Globus pallidus (tissue), 1 donor: ENCODE measurements at regions not wholly inside any gene's neighbourhood (a gene's known extent, or its start where the extent isn't known, plus 50 kb on each side); places are given as distances from the start of the nearest gene placed in this dataset.

ENCODE experiments used
- DNase-seq: peaks from one replicate; pipeline ENCODE4 v3.0.0-alpha.2; 2015; ENCODE audit warnings: low spot score

DNA sequence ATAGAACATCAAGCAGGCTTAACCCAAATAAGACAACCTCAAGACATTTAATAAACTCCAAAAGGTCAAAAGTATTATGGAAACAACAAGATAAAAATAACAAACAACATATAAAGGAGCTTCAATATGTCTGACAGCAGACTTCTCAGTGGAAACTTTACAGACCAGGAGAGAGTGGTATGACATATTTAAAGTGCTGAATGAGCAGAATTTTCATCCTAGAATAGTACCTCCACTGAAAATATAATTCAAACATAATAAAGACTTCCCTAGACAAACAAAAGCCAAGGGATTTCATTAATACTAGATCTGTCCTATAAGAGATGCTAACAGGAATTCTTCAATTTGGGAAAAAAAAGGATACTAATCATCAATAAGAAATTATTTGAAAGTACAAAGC, 1005.0 kb downstream of the TMTC2 start:
- DNase-seq: no peak

DNA sequence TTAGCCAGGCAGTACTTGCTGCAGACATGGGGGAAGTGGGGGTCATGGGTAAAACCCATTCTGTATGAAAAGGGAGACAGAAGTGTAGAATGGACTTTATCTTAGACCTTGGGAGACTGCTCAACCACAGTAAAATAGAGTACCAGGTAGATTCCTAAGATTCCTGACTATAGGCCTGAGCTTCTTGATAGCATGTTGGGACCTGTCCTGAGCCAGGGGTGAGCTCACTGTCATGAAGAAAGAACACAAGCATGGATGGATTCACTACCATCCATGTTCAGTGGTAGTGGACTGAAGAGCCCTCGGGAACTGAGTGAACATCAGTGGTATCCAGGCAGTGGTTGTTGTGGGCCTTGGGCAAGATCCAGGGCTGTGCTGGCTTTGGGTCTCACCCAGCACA, 1003.8 kb downstream of the TMTC2 start:
- DNase-seq: no peak

DNA sequence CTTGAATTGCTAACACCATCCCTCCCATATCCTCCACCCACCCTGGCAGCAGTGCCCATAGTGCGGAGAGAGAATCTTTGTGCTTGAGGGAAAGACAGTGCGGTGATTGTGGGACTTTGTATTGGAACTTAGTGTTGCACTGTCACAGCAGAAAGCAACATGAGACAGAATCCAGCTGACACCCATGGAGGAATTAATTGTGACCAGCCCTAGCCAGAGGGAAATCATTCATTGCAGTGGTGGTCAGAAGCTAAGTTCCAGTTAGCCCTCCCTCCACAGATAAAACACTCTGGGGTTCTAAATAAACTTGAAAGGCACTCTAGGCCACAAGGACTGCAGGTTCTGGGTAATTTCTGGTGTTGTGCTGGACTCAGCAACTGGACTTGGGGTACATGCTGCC, 1002.6 kb downstream of the TMTC2 start:
- DNase-seq: no peak

DNA sequence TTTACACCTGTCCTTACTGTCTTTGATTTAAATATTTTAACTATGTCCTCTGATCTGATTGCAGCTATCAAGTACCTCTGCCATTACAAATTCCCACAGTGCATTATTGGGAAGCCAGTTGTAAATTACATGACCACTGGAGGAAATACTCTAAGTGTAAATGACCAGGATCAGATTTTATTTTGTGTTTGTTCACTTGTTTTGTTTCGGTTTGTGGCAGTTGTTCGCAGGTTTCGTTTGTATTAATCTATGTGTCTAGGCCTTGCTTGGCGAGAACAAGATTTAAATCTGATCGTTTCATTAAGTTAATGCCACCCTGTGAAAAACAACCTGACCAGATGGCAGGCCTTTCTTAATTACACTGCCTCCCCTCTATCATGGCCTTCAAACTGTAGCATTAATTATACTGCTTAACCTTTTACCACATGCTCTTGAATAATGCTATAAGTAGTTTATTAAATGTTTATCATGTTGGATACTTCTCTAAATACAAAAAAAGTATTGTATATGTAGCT, 990.1 kb downstream of the TMTC2 start:
- no peak for DNase-seq

DNA sequence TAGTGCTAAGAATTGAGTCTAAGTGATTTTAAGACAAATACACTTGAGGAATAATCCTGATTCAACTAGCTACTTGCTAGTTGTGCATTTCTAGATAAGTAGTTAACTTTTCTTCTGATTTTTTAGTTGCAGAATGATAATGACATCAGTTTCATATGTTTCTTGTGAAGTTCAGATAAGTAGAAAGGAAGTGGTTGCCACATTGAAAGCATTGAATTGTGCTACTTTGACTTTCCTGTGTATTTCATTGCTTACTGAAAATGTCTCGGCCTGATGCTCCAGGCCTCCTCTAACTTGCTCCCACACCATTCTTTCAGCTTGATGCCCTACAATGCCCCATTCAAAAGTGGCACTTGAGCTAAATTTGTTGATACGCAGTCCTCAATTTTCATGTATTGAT, 980.0 kb downstream of the TMTC2 start:
- no peak for DNase-seq

DNA sequence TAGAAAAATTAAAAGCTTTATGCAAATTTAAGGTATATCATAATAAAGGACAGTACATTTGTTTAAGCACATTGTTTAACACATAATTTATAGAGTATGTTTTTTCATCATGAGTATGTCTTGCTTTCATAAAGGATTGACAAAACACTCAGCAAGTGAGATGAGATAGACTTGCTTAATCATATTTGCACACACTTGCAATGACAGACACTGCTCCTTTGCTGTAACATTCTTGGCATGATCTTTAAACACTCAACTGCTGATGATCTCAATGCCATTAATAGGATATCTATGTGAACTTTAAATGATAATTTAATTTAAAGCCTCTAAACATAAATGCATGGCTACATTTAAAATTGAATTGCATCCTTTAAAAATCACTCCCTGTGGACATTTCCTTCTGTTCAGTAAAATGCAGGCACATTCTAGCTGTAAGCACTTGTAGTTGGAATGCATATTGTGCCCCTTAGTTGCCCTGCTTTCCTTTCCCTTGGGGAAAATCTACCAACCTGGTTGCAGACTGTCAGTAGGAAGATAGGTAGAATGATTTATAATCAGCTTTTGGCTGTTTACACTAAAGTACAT, 979.0 kb downstream of the TMTC2 start:
- no peak for DNase-seq

DNA sequence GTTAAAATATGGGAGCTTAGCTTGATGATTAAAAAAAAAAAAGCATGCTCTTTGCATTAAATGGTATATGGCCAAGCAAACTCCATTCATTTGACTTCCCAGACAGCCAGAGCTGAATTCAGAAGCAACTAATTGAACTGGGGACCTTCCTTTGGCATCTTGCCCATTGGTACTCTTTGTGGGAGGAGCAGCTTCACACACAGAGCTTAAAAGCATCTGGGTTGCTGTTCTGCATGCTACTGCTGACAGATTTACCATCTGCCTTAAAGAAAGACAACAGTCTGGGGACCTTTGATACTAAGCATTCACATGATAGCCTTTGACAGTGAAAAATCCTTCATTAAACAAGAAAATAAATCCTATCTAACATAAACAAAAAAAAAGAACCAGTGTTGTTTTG, 977.9 kb downstream of the TMTC2 start:
- DNase-seq: no peak

DNA sequence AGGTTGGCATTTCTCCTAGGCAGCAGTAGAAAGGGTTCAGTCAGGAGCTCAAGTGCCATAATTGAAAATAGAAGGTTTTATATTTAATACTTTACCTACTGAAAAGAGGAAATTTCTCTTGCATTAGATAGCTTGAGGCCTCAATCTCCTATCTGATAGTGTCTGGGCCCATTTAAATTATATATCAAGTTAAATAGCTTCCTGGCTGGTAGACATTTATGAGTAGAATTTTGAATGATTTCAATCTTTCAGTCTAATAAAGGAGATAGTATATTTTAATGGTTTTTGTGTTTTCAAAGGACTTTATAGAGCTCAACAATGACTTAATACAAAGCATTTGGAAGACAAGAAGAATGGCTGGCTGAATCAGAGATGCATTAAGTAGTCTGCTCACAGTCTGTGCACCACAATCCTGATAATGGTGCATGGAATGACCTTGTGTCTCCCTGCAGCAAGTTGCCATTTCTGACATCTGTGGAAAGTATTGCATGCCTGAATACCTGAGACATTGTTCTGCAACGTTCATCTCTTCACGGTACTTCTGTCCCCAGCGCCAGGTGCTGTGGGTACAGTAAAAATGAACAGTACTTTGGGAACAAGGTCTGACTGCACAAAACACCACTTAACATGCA, 974.1 kb downstream of the TMTC2 start:
- DNase-seq: no peak

DNA sequence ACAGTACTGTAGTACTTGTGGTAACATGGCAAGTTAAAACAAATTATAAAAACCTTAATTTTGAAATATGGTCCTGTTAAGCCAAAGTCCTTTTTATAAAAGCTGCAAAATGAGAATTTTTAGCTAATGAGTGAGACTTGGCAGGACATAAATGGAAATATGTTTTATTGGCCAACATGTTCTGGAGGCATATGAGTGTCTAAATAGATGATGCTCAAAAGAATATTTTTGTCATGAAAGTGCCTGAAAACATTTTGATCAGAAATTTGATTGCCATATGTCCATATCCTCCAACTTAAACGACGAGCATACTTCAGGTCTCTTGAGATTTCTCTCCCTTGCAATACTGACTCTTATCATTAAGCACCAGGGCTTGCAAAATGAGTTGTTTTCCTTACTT, 972.6 kb downstream of the TMTC2 start:
- no peak for DNase-seq

DNA sequence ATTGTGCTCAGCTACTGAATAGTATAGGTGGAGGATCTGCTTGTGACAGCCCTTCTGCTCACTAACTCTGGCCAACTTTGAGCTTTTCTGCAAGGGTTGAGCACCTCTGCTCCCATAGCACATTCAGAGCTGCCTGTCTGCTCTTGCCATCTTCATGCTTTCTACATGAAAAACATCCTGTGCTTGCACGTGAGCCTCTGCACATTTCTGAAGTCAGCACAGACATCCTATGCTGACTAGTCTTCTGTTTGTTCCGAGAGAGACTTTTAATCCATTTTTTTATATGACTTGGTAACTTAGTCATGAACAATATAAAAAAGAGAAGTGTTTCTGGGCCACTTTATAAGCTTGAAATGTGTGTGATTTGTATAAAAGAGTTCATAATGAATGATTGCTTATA, 969.3 kb downstream of the TMTC2 start:
- no peak for DNase-seq

DNA sequence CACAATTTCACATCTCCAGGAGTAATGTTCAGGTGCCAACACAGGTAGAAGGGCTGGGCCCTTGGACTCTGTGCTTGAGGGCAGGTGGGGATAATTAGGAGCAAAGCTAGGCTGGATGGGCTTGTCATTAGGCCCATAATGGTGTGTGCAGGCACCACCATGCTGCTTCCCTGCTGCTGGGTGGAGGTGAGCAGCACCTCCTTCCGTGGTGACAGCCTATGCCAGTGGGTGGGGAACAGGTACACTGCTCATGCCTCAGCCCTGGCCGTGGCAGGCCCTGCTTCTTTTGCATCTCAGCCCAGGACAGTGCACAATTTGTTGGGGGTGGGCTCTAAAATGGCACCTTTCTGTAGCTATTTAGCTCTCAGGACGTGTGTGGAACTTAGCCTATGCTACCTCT, 955.5 kb downstream of the TMTC2 start:
- no peak for DNase-seq

DNA sequence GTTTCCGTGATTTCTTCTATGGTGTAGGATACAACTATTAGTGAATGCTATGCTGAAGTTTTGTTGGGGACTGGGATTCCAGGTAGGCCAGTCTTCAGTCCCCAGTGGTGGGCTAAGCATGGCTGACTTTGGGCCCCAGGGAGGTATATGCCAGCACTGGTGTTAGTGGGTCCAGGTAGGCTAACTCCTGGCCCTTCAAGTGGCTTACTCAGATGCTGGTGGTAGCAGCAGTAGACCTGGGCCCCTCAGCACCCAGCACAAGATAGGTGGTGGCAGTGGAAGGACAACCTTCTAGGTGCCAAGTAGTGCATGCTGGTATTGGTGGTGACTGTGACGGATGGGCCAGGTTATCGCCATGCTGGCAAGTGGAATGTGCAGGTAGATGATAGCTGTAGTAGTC, 955.1 kb downstream of the TMTC2 start:
- DNase-seq: no peak

DNA sequence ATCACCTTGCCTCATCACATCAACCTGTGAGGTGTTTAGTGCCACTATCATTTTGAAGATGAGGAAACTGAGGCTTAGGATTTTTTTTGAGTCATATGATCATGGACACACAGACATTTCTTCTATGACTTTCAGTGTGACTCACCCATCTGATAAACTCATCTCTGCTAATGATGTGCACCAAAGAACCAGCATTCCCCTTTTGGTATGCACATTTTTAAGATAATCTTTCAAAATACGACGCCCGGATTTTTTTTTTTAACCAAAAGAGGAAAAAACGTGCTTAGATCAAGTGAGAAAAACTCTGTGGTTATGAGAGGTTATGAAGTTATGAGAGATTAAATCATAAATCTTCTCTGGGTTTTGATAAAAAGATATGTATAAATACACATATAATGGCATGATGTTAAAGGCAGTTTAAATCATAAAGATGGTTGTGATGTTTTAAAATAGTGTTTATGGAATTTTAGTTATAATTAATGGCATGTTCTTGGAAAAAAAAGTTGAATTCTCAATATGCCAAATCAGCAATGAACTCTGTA, 948.1 kb downstream of the TMTC2 start:
- DNase-seq: no peak

DNA sequence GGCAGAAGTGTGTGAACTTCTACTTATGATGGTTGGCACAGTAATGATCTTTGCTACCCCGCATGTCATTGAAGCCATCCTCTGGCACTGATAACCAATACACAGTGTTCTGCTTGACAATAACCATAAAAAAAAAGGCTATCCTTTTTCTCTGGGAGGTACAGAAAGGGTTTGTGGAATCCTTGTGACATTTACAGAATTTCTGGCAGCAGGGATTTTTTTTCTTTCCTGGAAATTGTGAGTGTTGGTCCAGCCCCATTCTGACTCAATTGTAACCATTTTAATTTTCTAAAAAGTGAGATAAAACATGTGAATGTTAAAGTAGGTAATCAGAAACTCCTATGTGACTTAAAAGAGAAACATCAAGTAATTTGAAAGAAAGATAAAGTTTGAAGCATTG, 943.8 kb downstream of the TMTC2 start:
- no peak for DNase-seq

DNA sequence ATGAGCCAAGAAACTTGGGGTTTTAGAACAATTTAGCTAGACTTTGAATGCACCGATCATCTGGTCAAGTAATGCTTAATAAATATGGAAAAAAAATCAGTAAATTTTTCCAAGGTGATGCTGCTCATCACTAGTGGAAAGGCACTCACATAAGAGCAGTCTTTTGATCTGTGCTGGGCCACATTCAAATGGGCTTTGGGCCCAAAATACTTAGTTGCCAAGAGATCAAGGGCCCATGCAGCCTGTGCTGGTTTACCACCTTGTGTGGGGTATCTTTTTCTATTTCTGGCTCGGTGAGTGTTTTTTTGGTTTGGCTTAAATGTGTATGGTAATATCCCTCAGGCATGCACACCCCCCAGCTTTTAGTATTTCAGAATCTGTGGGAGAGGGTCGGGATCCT, 943.2 kb downstream of the TMTC2 start:
- no peak for DNase-seq

DNA sequence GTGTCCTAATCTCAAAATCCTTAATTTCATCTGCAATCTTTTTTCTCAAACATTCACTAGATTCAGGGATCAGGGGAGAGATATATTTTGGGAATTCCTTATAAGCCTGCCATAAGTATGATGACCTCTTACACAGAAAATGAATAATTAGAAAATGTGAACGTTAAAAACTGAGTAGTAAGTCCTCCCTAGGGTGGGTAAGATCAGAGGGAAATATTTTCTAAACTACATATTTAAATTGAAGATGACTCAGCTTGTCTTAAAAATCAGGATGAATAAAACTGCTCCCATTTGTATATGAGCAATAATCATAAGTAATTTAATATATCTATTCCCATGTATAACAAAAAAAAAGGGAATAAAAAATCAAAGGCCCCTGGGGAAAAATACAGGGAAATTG, 935.5 kb downstream of the TMTC2 start:
- DNase-seq: no peak

DNA sequence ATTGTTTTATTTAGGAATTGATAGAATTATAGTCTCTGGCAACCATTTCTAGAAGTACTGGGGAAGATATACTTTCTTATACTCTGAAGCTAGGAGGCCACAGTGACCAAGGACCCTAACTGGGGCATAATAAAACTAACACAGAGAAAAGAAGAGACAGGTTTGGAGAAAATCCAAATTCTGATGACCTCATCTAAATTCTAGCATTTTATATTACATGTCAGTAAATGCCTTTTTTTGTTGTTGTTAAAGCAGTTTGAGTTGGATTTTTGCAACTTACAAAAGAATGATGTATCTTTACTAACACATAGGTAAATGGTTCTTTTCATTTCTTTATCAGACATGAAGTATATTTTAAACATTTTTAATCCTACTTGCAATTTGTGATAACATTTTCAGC, 933.3 kb downstream of the TMTC2 start:
- DNase-seq: no peak

DNA sequence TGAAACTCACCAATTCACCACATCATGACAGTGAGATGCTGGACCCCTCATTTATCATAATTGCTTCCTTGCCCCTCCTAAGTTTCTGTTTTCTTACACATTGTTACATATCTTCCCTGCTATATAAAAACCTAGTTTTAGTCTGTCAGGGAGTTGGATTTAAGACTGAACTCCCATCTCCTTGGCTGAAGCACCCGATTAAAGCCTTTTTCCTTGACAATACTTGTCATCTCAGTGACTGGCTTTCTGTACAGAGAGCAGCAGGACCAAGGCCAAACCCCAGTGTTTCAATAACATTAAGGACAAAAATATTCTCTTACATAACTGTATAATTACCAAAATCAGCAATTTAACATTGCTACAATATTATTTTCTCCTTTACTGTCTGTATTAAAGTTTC, 928.4 kb downstream of the TMTC2 start:
- no peak for DNase-seq

DNA sequence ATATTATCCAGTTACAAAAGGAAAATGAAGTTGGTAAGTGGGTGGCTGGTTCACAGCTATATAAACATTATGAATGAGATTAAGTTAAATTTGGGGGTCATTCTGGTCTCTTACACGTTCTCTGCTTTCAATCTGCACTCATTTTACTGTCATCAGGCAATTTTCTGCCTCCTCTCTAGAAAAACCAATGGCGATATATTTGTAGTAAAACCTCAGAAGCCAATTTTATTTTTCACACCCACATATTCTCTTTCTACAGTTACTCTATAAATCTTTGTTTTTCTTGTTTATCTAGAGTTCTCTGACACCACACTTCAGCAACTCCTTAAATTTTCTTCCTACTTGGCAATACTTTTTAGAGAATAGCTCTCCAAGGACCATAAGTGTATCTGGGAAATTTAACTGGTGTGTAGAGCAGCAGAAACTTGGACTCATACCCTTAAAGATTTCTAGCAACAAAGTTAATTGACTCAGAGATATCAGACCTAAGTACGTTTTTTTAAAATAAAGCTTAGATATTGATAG, 926.9 kb downstream of the TMTC2 start:
- no peak for DNase-seq

DNA sequence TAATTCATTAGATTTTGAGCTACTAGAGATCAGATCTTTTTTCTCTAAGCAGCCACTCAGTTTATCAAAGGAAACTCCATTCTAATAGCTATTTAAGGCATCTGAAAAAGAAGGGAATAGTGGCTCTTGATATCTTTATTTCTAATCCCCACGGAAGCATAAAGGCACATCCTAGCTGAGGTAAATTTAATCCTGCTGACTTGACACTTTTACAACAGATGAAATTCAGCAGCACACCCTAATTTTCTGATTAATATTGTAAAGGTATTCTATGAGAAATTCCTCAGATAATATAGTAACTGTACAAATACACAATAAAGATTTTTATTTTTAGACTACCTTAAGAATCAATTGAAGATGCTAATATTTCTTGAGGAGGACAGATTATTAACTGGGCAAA, 916.4 kb downstream of the TMTC2 start:
- no peak for DNase-seq

DNA sequence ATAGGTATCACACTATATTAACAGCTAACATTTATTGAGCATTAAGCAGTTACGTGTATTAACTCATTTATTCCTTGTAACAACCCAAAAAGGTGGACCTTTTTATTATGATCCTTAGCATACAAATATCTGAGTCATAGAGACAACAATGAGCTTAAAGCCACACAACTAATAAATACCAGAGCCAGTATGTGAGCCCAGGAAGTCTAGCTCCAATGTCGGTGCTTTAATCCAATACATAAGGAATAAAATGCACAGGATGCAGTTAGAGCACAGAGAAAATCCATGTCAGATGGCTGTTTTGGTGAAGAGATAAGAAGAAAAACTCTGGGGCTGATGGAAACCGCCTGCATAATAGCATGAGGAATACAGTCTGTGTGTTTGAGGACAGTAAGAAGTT, 888.6 kb downstream of the TMTC2 start:
- DNase-seq: no peak

DNA sequence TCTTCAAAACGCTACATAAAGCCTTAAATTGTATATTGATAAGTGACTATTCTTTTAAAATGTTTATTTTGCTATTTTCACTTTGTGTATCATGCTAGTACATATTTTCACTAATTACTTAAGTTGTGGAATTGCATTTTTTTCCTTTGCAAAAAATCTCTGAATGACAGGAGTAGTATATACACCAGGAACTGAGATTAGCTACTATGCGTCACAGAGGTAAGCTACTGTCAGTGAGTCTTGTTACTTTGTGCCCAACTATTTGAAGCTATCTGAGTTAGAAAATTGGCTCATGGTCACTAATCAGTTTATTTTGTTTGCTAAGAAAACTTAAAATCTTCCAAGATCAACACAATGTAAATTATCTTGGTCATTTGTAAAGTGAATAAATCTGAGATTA, 887.4 kb downstream of the TMTC2 start:
- DNase-seq: no peak

DNA sequence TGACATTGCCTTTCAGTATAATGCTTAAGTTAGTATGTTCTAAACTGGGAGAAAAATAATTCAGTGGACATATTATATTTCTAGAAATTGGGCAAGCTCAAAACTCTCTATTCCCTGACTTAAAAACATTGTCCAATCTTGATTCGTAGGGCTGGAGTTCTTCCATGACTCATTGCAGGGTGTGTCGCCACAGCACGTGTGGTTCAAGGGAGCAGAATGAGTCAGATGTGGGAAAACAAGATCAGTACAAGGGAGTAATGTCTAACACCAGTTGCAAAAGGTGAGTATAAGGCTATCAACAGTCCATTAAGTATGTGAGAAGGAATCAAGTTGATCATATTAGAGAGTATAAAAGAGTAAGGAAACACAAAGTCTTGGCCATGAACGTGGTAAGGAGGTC, 887.0 kb downstream of the TMTC2 start:
- DNase-seq: no peak

DNA sequence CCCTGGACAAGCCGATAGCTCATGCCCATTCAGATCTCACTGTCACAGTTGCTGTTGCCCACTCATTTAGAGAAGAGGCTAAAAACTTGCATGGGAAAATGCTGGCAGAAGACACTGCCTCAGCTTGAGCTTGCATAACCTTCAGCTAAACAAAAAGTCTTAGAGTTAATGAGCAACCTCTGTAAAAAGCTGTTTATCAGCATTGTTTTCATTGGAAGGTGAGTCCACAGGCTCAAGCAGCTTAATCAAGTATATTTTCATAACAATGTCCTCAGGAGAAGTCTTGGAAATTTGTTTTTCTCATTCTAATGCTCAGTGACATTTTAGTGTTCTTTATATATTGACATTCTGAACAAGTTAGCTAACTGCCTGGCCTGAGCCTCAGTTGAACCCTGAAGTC, 872.9 kb downstream of the TMTC2 start:
- no peak for DNase-seq
